ENCODE measurements at regions not wholly inside any gene's neighbourhood (a gene's known extent, or its start where the extent isn't known, plus 50 kb on each side); places are given as distances from the start of the nearest gene placed in this dataset.

GRCh38 chr2:177123048-177123447 is 89.5 kb upstream of the HNRNPA3 start:
- TF ChIP-seq ZNF260 (CRISPR knock-in tag; IDR thresholded peaks at IDR 0.05; ENCODE audit: borderline replicate concordance, low read depth) (no peak), EHMT2 (IDR thresholded peaks at IDR 0.05; ENCODE audit: borderline replicate concordance, low read depth, low read length) (no peak), ZNF512B (CRISPR knock-in tag; IDR thresholded peaks at IDR 0.05; ENCODE audit: borderline replicate concordance) (no peak), CENPX (CRISPR knock-in tag; IDR thresholded peaks at IDR 0.05) (no peak), UBTF (CRISPR knock-in tag; IDR thresholded peaks at IDR 0.05) (no peak), SOX13 (IDR thresholded peaks at IDR 0.05) (no peak), SOX13 (CRISPR knock-in tag; conservative IDR thresholded peaks at IDR 0.05 in 1 of 2, IDR thresholded peaks at IDR 0.05 in 1 of 2) (no peak), SMAD1 (CRISPR knock-in tag; IDR thresholded peaks at IDR 0.05; ENCODE audit: borderline replicate concordance, low read depth) (no peak), ZNF704 (CRISPR knock-in tag; IDR thresholded peaks at IDR 0.05; ENCODE audit: borderline replicate concordance) (no peak), SP1 (IDR thresholded peaks at IDR 0.05) (no peak), SP1 (CRISPR knock-in tag; IDR thresholded peaks at IDR 0.05) (no peak), RAD21 (CRISPR knock-in tag; IDR thresholded peaks at IDR 0.05) (no peak), FOSL2 (CRISPR knock-in tag; IDR thresholded peaks at IDR 0.05) (no peak), ZNF12 (CRISPR knock-in tag; IDR thresholded peaks at IDR 0.05) (no peak), RBM22 (optimal IDR thresholded peaks at IDR 0.05; ENCODE audit: low read length) (no peak), ZNF878 (CRISPR knock-in tag; IDR thresholded peaks at IDR 0.05) (no peak), GLI4 (CRISPR knock-in tag; IDR thresholded peaks at IDR 0.05; ENCODE audit: borderline replicate concordance) (no peak), FIP1L1 (IDR thresholded peaks at IDR 0.05; ENCODE audit: borderline replicate concordance, insufficient read depth, low read depth, low read length) (no peak)
- Histone ChIP-seq H3K9me3 (ENCODE audit: low read length) (no peaks in the 10 kb centered on the region), H3K27me3 (ENCODE audit: control insufficient read depth in 1 of 2, insufficient read depth in 2 of 2, low read length in 2 of 2) (no peaks in the 10 kb centered on the region), H4K20me1 (ENCODE audit: insufficient read depth, low read length) (no peaks in the 10 kb centered on the region), H3K4me1 (ENCODE audit: insufficient read depth, low read length) (no peaks in the 10 kb centered on the region), H3K79me2 (ENCODE audit: insufficient read depth, low read length) (no peaks in the 10 kb centered on the region), H3K4me2 (ENCODE audit: low read depth, low read length) (no peak overlapping the region), H3K9ac (ENCODE audit: insufficient read depth, low read depth, low read length) (no peak overlapping the region), H3K27ac (ENCODE audit: extremely low read length, insufficient read depth, low read length) (no peak overlapping the region), H2AFZ (ENCODE audit: low read length) (no peak overlapping the region), H3K4me3 (replicated peaks in 1 of 3; ENCODE audit: insufficient read depth in 1 of 3, low read depth in 2 of 3, low read length in 3 of 3) (no peak overlapping the region), H3K36me3 (replicated peaks in 1 of 2; ENCODE audit: control insufficient read depth in 1 of 2, insufficient read depth in 2 of 2, low read length in 2 of 2) (no peaks in the 10 kb centered on the region)
- ATAC-seq (no peak), DNase-seq (ENCODE audit: low spot score) (no peak), FAIRE-seq (no peak)
- CTCF ChIA-PET (ENCODE audit: low intra/inter-chr PET ratio, low total read pairs) = no interaction called here
- WGBS (ENCODE audit: low lambda C conversion rate) = 0% methylated on average over 1 of the region's 1 CpG
- in situ Hi-C loops (cut with HindIII; ENCODE audit: extremely low pct_ligation_motif_present, low pct_unique_long_range_greater_than_20kb) = no loop called here
- POLR2A ChIA-PET = no interaction called here
- no TSS peak for BruUV-seq (replicated peaks)
- intact Hi-C loops (cut with micrococcal nuclease; ENCODE audit: unreplicated experiment) = no loop called here

All from HepG2 (cell line).